IPS-NIHi7 (cell line): ENCODE measurements at regions not wholly inside any gene's neighbourhood (a gene's known extent, or its start where the extent isn't known, plus 50 kb on each side); places are given as distances from the start of the nearest gene placed in this dataset.
A peak's percentile ranks its signal among the peaks of the same experiment; 100 is the strongest.
"Not testable (repeated sequence)": the region's sequence is repeated elsewhere in the genome, so short reads cannot be mapped to it uniquely, and the experiment has no call there.

Source experiments
- DNase-seq: peaks from one replicate; pipeline ENCODE4 v3.0.0; 2012; ENCODE audit warnings: mixed read lengths; ENCODE audit errors: extremely low spot score

DNA sequence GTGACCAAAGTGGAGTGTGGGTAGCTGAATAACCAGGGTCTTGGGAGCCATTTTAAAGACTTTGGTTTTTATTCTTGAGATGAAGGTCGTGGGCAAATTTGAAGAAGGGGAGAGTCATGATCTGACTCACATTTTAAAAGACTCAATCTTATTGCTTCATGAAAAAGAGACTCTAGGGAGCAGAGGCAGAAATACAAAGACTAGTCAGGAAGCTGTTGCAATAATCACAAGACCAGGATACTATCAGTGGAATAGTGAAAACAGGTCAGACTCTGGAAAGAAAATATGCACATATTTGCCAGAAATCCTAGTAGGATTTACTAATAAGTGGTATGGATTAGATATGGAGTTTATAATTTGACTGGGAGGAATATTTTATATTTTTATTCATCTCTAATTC is 448.4 kb downstream of the RAPGEF2 start:
- DNase-seq, result no peak

GRCh38 chr4:159552979-159553768 is 450.3 kb downstream of the RAPGEF2 start:
- DNase-seq, result no peak

GRCh38 chr4:159555873-159556272 is 453.0 kb downstream of the RAPGEF2 start:
- no peak for DNase-seq

- no peak for DNase-seq
Measured at GRCh38 chr4:159562366-159562765, 459.5 kb downstream of the RAPGEF2 start.

DNA sequence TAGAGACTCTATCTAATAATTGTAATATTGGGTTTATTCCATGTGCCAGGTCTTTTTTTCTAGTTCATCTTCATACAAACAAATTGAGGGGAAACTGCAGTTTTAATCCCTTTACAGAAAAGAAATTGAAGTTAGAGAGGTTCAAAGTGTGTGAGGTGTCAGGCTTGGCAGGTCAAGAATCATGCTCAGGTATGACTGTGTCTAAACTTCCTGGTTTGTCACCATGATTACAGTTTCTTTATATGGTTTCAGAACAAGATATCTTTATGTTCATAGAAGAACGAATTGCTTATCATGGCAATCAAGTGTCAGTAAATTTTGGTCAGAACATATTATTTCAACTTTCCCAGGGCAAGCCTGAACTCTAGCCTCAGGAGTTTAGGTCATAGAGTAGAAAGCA is 460.4 kb downstream of the RAPGEF2 start:
- no peak for DNase-seq

DNA sequence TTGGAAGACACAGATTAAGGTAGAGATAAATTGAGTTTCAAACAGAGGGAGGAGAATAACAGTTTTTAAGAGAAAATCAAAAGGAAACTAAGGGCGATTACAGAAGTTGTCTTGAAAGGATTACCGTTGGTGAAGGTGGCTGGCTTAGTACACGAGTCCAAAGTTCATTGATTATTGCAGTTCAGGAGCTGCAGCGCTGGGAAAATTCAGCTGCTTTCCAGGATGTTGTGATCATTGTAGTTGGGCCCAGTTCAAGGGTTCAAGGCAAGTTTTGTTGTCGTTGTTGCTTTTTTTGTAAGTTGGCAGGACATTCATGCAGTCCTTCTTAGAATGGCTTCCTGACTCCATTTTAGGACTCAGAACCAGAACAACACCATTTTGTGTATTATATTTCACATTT is 461.7 kb downstream of the RAPGEF2 start:
- no peak for DNase-seq

DNA sequence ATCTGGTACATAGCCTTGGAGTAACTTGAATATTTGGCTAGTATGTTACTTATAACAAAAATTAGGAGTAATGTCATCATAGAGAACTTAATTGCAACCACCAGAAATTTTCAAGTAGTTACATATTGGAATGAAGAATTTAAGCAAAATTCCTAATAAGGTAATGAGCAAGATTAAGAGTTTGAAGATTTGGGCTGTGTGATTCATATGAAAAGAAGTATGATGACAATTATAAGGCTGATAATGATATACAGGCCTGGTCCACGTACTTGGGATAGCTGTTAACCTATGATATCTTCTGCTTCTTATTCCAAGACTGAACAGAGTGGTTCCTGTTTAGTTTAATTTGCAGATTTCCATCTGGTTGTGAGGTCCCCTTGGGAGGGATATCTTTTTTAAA is 463.9 kb downstream of the RAPGEF2 start:
- DNase-seq, result no peak

DNA sequence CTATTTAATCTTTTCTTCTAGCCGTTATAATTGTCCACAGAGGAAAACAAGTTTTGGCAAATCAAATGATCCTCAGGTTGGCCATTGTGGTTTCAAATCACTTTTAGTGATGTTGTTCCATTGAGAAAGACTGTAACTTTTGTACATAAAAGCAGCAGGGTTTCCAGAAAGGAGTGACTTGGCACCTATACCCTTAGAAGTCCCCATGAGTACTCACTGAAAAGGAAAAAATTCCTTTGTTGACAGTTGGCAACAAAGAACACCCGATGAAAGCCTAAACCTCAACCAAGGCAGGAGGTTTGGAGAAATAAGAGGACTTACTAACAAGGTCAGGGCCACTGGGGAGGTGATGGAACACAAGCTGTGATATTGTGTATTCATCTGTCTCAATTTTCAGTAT is 474.4 kb downstream of the RAPGEF2 start:
- DNase-seq, result no peak

DNA sequence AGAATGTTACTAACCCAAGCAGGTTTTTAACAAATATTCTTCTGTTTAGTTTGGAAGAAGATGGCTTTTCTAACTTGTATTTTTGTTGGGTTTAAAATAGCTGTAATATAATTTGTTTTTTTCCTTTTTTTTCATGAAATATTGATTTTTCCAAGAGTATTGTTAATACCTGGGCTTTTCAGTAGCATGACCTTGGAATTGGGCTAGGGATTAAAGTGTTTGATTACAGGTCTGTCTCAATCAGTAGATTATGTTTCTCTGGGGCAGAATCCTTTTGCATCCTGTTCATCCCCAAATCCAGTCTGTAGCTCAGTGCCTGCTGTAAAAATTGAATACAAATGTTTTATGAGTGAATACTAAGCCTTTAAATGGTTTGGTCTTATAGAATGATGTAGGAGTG is 479.8 kb downstream of the RAPGEF2 start:
- DNase-seq, result no peak

DNA sequence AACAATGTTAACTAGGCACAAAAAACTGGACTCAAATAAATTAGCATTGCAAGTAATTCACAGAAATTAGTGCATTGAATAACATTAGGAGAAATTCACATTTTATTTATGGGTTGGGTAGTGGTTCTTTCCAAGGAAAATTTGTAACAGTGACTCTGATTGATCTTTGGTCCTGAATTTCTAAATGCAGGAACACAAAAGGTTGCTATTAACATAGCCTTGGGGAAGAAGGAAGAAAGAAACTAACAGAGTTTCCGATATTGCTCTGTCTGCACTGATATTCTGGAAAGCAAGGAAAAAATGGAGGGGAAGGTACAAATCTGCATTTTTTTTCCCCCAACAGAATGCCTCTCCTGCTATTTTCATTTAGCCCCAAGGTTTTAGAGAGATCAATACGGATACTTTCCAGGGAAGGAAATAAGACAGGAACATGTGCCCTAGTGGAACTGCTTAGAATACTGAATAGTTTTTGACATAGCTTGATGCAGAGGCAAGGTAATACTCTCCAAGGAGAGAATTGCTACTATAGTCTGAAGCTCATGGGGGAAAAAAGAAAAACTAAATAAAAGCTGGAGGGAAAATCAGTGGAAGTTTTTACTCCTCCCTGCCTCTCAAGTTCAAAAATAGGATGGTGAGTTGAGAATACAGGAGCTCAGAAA is 490.1 kb downstream of the RAPGEF2 start:
- no peak for DNase-seq

DNA sequence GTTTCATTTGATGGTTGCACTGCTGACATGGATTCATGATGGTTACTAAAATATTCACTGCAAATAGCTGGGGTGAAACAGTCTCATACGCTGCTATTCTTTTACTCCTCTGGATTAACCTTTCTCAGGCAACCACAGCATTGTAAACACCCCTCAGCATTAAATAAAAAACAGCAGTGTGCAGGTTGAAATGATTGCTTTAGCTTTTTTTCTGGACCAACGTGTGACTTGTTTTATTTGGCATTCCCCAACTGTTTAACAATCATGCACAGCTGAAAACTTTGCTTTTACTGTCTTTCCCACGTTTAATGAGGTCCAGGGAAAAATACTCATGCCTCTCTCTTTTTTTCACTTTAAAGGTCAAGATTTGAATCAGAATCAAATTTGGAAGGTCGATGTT is 490.8 kb downstream of the RAPGEF2 start:
- no peak for DNase-seq

- no peak for DNase-seq
Measured at GRCh38 chr4:159594576-159594975, 491.7 kb downstream of the RAPGEF2 start.

GRCh38 chr4:159595101-159595500 is 492.2 kb downstream of the RAPGEF2 start:
- DNase-seq, result not testable (repeated sequence)

GRCh38 chr4:159598602-159599001 is 495.7 kb downstream of the RAPGEF2 start:
- no peak for DNase-seq

GRCh38 chr4:159600061-159600460 is 497.2 kb downstream of the RAPGEF2 start:
- no peak for DNase-seq

DNA sequence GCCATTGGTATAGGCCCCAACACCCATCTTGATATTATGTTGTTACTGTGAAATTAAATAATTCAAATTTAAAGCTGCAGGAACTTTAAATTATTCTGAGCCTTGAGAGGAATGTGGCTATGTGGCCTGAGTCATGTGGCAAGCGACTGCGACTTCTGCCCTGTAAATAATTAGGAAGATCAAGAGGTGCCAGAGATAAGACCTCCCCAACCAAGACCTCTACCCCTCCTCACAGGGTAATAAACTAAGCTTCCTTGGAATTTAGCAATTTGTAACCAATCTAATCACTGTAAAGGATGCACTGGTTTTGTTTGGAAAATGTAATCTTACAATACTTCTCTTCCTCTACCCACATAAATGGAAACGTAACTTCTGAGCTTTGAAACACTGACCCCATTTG is 501.9 kb downstream of the RAPGEF2 start:
- no peak for DNase-seq

- DNase-seq, result no peak
Measured at GRCh38 chr4:159606835-159607234, 504.0 kb downstream of the RAPGEF2 start.

- DNase-seq, result peak; percentile 20
Measured at GRCh38 chr4:159607809-159608208, 504.9 kb downstream of the RAPGEF2 start.

DNA sequence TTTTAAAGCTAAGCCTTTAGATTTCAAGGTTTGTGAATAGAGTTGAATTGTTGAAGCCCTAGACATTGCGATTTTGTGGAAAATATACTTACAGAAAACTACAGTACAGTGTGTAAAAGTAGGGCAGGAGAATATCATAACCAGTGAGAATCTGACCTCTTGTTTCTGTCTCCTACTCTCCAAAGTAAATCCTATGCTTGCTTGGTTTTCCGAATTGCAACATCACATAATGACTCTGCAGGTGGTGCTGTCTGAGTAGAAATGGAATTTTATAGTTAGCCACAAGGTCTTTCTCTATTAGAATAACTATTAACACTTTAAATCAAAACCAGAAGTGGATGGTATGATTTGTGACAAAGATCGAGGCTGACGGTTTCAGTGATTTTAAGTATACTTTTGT is 505.6 kb downstream of the RAPGEF2 start:
- DNase-seq, result no peak

DNA sequence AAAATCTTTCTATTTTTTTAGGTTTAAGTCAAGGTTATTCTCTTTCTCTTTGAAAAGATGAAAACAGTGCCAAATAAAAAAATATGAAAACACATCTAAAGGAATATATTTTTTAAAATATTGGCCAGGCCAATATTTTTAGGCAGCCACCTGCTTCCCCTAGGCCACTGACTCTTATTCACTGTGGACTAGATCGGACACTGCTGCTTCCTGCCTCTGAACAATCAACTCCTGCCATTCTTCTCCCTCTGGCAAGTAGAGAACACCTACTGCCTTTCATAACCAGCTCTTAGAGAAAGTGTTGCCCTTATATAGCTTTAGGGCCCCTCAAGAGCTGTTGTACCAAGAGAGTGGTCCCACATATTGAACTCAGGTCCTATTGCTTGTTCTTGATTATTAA is 529.2 kb downstream of the RAPGEF2 start:
- no peak for DNase-seq

DNA sequence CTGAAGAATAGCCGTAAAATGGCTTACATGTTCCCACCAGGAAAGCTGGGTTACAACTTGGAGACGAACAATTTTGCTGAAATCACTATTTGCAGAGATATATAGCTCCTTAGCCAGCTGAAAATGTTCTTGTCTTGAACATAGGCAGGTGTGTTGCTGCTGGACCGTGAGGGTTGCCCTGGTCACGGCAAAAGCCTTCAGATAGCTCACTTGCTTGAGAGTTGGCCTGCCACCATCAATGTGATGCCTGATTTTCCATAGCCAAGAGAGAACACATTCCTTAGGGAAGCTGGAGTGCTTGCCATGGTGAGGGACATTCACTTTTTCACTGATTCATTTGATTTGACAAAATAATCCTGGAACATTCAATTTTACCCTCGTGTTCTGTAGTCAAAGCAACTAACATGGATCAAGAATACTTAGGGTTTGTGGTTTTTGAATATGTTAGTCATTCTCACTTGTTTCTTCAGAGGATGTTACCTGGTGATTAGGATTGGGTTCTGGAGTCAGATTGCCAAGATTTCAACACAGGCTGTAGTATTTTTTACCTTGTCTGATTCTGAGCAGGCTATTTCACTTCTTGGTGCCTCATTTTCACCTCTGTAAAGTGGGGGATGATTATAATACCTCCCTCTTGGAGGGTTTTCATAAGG is 536.9 kb downstream of the RAPGEF2 start:
- no peak for DNase-seq

- DNase-seq, result no peak
Measured at GRCh38 chr4:159649237-159649636, 546.4 kb downstream of the RAPGEF2 start.

DNA sequence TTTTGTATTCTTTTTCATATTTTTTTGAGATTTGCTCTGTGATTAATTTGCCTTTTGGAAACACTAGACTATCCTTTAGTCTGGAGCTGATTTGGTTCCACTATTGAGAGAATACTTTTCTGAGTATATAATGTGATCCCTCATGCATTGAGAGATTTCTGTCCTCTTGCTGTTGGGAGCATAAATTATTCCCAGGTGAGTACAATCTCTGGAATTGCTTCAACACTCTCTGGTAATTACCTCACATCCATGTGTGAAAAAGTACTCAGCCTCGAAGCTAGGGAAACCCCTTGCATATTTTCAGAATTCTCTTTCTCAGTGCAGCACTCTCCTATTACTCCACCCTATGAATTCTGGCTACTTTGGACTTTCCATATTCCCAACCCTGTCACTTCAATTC is 550.0 kb downstream of the RAPGEF2 start:
- no peak for DNase-seq
